GM21825 (cell line): ENCODE measurements at regions not wholly inside any gene's neighbourhood (a gene's known extent, or its start where the extent isn't known, plus 50 kb on each side); places are given as distances from the start of the nearest gene placed in this dataset.
"Not testable (repeated sequence)": the region's sequence is repeated elsewhere in the genome, so short reads cannot be mapped to it uniquely, and the experiment has no call there.

ENCODE experiments used
- ATAC-seq: cut with Tn5 transposase; IDR thresholded peaks from one replicate; pipeline ENCODE4 v1.9.1; 2021; ENCODE audit warnings: mild to moderate bottlenecking, moderate library complexity; ENCODE audit not compliant: unreplicated experiment

DNA sequence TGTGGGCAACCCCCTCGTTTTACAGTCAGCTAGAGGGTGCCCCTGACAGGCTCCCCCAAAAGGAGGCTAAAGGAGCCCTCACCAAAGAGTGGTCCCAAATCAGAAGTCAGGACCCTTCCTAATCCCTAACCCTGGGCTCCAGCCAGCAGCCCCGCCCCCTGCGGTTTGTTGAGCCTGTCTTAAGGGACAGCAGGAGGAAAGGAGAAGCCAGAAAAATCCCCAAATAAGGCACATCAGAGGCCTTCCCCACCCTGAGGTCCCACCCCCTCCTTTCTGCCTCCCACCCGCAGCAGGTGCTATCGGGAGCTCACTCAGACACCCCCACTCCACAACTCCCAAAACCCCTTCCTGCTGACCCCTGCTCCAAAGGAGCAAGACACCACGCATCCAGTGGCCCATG, 127.2 kb downstream of the TNFRSF13B start:
- ATAC-seq: not testable (repeated sequence)

DNA sequence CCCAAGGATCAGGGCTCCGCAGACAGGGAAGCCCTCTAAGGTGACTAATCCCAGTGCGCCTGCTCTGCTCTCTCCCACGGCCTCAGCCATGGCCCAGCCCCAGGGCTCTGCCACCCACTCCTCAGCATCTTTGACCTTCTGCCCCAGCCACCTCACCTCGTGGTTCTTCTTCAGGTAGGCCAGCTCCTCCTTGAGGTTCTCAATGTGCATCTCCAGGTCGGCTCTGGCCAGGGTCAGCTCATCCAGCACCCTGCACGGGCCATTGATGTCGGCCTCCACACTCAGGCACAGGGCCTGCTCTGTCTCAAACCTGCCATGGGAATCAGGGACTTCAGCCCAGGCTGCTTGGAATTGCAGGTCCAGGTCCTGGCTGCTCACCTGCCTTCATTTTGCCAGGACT, 128.4 kb downstream of the TNFRSF13B start:
- not testable (repeated sequence) for ATAC-seq

DNA sequence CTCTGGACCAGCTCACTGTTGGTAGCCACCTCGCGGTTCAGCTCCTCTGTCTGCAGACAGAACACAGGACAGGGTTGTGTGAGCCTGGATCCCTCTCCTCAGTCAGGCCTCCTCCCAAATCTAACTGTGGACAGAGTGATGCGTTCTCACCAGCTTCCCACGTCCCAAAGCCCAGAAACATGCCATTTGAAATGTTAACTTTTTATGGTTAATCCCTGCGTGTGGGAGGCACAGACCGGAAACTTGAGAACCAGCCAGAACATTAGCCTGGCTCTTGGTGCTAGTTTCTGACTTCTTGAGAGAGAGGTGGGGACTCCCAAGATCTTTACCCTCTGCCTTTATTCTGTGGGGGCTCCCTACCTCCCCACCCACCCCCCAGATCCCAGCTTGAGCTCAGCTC, 129.6 kb downstream of the TNFRSF13B start:
- not testable (repeated sequence) for ATAC-seq

DNA sequence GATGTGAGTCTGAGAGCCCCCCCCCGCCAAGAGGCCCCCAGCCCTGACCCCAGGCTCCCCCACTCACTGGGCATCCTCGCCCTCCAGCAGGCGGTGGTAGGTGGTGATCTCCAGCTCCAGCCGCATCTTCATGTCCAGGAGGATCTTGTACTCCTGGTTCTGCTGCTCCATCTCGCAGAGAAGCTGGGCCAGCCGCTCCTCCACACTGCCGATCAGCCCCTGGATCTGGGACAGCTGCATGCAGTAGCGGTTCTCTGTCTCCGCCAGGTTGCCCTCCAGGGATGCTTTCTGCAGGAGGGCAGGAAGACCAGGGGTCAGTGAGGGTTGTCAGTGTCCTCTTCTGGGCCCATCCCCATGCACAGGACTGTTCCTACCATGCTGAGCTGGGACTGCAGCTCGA, 130.0 kb downstream of the TNFRSF13B start:
- ATAC-seq: not testable (repeated sequence)

DNA sequence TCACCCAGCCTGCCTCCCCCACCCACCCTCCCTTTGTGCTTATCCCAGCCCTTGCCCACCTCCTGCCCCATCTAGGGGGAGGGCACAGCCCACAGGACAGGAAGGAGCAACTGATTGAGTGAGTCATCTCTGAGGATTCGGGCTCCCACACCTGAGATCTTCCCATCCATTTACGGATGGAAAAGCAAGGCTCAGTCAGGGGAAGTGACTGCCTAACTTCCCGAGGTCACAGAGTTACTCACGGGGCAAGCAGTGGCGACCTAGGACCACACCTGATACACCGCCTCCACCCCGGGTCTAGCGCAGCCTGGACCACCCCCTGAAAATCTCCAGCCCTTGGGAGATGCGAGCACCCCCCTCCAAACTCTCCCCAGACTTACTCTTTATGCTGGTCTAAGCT, 131.7 kb downstream of the TNFRSF13B start:
- ATAC-seq: not testable (repeated sequence)

DNA sequence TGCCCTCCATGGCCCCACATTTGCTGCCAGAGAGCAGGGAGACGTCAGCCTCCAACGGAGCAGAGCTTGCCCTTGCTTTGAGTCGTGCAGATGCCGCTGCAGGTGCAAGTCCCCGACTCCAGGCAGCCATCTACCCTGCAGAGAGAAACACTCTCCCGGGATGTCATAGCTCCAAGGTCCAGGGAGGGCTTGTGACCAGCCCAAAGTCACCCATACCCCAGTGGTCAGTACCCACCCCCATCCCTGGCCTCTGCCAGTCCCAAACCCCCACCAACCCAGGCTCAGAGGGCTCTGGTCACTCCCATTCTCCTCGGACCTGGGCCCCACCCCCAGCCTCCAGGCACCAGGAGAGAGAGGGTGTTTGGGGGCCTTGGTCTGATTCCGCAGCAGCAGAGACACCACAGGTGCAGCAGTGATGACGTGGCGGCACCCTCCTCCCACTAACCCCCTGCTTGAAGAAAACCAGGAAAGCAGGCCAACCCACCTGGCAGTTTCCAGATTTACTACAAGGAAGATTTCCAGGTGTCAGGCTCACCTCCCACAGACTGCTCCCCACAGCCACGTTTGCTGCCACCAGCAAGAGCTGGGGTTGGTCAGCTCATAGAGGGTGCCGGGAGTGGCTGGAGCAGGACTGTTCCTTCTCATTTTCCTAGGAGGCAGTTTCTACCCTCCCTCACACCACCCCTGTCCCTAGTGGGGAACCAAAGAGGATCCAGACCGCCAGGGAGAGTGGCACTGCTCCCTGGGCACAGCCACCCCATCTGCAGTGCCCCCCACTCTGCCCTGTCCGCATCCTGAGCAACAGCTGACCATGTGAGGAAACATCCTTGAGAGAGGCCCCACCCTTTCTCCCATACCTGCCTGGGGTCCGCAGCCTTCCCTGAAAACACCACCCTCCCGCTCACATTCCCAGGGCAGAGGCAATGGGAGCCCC, 132.4 kb downstream of the TNFRSF13B start:
- not testable (repeated sequence) for ATAC-seq

DNA sequence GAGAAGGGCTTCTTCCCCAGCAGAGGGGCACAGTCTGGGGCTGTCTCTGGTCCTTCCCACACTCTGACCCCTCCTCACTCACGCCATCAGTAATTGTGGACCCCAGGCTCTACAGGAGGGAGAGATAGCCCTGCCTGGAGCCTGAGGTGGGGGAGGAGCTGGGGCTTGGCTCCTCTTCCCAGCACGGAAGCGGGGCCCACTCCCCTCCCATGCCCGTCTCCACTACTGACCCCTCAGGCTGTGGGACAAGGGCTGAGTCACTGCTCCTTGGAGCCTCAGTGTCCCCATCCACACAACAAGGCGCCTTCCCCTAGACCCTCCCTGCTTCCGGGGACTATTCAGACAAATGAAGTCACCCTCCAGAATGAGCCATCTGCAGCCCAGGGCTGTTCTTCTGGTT, 133.1 kb downstream of the TNFRSF13B start:
- ATAC-seq: not testable (repeated sequence)

DNA sequence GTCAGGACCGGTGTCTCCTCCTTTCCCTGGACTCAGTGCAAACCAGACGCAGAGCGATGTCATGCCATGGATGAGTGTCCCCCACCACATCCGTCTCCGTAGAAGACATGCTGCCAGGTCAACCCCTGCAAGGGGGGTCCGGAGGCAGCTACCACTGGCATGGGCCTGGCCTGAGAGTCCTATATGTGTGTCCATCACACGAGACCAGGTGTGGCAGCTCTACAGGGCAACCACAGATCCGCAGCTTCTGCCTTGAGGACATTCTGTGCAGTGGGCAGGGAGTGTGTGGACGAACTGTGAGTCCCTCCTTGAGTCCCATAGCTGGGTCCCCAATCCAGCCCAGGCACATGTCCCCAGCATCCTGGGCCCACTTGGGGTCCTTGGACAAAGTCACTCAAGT, 133.6 kb downstream of the TNFRSF13B start:
- ATAC-seq: not testable (repeated sequence)

DNA sequence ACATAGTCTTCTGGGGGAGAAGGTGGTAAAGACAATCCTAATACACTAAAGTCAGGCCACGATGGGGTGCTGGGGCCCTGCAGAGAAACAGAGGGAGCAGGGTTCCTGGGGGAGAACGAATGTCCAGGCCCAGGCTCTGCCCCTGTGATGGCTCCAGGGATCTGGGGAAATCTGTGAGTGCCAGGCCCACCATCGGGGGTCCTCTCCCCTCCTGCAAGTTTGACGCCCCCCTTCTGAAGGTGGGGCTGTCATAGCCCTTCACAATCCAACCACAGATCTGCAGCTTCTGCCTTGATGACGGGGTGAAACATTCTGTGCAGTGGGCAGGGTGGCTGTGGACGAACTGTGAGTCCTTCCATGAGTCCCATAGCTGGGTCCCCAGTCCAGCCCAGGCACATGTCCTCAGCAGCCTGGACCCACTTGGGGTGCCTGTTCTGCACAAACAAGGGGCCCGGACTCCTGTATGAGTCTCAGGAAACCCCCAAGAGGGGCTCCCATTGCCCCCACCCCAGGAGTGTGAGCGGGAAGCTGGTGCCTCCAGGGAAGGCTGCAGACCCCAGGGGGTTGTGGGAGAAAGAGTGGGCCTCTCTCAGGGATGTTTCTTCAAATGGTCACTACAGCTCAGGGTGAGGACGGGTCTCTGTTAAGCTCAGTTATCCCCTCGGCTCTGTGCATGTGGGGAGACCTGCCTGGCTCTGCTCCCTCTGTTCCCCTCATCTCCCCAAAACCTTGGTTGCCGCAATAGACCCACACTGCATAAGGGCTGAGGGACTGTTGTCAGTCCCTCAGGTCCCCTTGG, 134.3 kb downstream of the TNFRSF13B start:
- ATAC-seq: not testable (repeated sequence)

DNA sequence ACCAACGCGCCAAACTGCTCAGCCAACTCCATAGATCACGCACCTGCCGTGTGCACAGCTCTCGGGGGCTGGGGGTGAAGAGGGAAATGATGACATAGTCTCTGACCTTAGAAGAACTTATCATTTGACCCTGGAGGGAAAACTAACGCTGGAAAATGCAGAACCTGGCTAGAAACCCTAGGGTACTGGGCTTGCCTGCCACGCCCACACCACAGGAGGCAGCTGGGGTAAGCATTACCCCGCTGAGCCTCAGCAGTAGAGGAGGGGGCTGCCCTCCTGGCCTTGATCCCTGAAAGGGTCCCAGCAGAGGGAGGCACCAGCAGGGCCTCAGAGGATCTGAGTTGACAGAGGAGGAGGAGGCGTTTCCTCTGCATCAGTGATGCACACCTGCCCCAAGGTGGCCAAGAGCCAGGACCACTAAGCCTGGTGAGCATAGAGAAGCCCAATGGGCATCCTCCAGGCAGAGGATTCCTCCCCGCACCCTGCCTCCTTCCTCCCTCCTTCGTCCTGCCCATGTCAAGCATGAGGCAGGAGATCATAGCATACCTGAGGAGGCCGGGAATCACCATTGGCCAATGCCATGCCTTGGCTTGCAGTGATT, 135.5 kb downstream of the TNFRSF13B start:
- not testable (repeated sequence) for ATAC-seq

DNA sequence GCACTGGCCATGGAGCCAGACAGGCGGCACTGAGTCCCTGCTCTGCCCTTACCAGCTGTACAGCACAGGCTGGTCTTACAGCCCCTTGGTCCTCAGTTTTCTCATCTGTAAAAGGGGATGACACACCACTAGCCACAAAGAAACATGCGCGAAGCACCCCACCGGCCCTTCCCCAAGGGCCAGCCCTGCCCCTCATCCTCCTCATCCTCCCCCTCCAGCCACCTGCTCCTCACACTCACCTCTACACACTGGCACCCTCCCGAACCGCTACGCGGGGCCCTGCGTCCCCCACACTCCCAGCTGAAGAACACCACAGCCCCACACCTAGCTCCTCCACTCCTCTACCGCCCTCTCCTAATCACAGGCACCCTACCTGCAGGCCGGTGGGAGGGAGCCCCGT, 138.4 kb downstream of the TNFRSF13B start:
- not testable (repeated sequence) for ATAC-seq

DNA sequence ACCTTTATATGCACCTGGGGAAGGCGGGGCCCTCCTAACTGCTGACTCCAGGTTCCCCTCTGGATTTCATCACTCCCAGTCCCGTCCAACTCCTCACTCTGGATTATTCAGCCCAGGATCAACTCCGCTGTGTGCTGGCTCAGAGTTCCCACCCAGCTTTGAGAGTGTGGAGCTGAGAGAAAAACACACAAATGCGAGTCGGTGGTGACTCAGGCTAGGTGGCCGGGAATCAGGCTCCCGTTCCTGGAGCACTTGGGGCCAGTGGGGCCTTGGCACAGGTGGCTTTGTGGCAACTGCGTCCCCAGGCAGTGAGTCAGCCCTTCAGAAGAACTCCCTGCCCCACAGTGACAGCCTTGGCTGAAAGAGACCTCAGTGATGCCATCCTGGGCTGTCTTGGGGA, 139.1 kb downstream of the TNFRSF13B start:
- ATAC-seq: not testable (repeated sequence)

DNA sequence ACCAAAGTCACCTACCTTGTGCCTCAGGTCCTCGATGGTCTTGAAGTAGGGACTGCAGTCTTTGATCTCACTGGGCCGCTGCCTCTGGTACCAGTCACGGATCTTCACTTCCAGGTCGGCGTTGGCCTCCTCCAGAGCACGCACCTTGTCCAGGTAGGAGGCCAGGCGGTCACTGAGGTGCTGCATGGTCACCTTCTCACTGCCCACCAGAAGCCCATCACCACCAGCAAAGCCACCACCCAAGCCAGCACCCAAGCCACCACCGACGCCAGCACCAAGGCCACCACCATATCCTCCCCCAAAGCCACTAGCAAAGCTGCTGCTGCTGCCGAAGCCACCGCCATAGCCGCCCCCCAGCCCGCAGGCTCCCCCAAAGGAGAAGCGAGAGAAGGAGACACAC, 139.7 kb downstream of the TNFRSF13B start:
- ATAC-seq: not testable (repeated sequence)

DNA sequence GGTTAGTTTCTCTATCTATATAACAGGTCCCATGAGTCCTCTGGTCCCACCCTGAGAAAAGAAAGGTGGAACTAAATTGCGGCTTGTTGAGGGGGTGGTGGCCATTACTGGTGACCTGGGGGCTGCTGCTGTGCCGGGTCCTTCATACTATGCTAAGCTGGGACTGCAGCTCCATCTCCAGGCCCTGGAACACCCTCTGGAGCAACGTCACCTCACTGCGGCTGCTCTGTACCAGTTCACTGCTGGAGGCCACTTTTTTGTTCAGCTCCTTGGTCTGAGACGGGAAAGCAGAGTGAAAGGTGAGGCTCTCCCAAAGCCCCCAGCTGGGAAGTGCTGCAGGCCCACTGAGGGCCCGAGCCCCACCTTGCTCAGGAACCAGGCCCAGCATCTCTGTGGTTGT, 140.7 kb downstream of the CCDC144A start:
- not testable (repeated sequence) for ATAC-seq

DNA sequence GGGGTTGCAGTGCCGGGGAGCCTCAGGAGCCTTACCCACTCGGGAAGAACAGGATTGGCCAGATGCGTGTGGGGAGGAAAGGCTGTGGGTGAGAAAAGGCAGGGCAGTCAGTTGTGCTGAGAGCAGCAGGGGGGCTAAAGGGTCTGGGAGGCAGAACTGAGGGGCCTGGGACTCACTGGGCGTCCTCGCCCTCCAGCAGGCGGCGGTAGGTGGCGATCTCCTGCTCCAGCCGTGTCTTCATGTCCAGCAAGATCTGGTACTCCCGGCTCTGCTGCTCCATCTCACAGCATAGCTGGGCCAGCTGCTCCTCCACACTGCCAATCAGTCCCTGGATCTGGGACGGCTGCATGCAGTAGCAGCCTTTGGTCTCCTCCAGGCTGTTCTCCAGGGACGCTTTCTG, 140.2 kb downstream of the CCDC144A start:
- ATAC-seq: not testable (repeated sequence)
